ENCODE measurements at regions not wholly inside any gene's neighbourhood (a gene's known extent, or its start where the extent isn't known, plus 50 kb on each side); places are given as distances from the start of the nearest gene placed in this dataset.

- in situ Hi-C loops (cut with MboI), result no loop called here
- Histone ChIP-seq H3K4me1 (ENCODE audit: insufficient read depth) (peaks cover 7% of the 10 kb centered on the region), H4K20me1 (ENCODE audit: insufficient read depth) (no peaks in the 10 kb centered on the region), H2AFZ (no peak overlapping the region), H3K9me3 (ENCODE audit: low read depth) (no peaks in the 10 kb centered on the region), H3K27me3 (replicated peaks; ENCODE audit: insufficient read depth) (no peaks in the 10 kb centered on the region), H3K36me3 (ENCODE audit: low read depth) (no peaks in the 10 kb centered on the region), H3K79me2 (ENCODE audit: insufficient read depth) (no peaks in the 10 kb centered on the region), H3F3A (ENCODE audit: insufficient read depth) (no peaks in the 10 kb centered on the region), H3K9me2 (ENCODE audit: insufficient read depth) (no peaks in the 10 kb centered on the region), H3K27ac (no peak overlapping the region), H3K9ac (no peak overlapping the region), H3K4me2 (ENCODE audit: unreplicated experiment) (no peak overlapping the region), H3K4me3 (no peak overlapping the region)
- WGBS, 2 experiments (ENCODE audit: low coverage in 1 of 2, low lambda C conversion rate in 2 of 2, missing lambda C conversion rate in 2 of 2), result 36 to 41% methylated on average over 4 of the region's 4 CpGs
- TF ChIP-seq EZH2 (IDR thresholded peaks at IDR 0.05; ENCODE audit: insufficient read depth, poor library complexity, severe bottlenecking), result no peak
- TF ChIP-seq EZH2phosphoT487 (IDR thresholded peaks at IDR 0.05; ENCODE audit: insufficient read depth, low read depth), result no peak
- no peak for DNase-seq
These were observed 740.4 kb upstream of the IGFBP3 start for GRCh38 chr7:46661431-46661830.

- TF ChIP-seq EZH2phosphoT487 (IDR thresholded peaks at IDR 0.05; ENCODE audit: insufficient read depth, low read depth) (no peak), EZH2 (IDR thresholded peaks at IDR 0.05; ENCODE audit: insufficient read depth, poor library complexity, severe bottlenecking) (no peak)
- H3K9ac ChIP-seq, result no peak overlapping the region
- H3K9me2 ChIP-seq (ENCODE audit: insufficient read depth), result no peaks in the 10 kb centered on the region
- H3K36me3 ChIP-seq (ENCODE audit: low read depth), result no peaks in the 10 kb centered on the region
- H3K4me3 ChIP-seq, result no peak overlapping the region
- peak overlapping the region; percentile 34; the same call in 1 of the 2 replicates for H2AFZ ChIP-seq
- WGBS, 2 experiments (ENCODE audit: low coverage in 1 of 2, low lambda C conversion rate in 2 of 2, missing lambda C conversion rate in 2 of 2), result 52 to 54% methylated on average over 2 of the region's 2 CpGs
- peak; percentile 57 for DNase-seq
- peaks cover 7% of the 10 kb centered on the region for H3K4me1 ChIP-seq (ENCODE audit: insufficient read depth)
- no peaks in the 10 kb centered on the region for H3K27me3 ChIP-seq (replicated peaks; ENCODE audit: insufficient read depth)
- H3K27ac ChIP-seq, result peak overlapping the region; percentile 24; the same call in 1 of the 2 replicates
- in situ Hi-C loops (cut with MboI), result no loop called here
- H3K9me3 ChIP-seq (ENCODE audit: low read depth), result no peaks in the 10 kb centered on the region
- H3K79me2 ChIP-seq (ENCODE audit: insufficient read depth), result no peaks in the 10 kb centered on the region
- no peaks in the 10 kb centered on the region for H3F3A ChIP-seq (ENCODE audit: insufficient read depth)
- no peak overlapping the region for H3K4me2 ChIP-seq (ENCODE audit: unreplicated experiment)
- H4K20me1 ChIP-seq (ENCODE audit: insufficient read depth), result no peaks in the 10 kb centered on the region
These were observed 739.4 kb upstream of the IGFBP3 start for GRCh38 chr7:46660402-46660980.

- peak; percentile 3 for DNase-seq
- in situ Hi-C loops (cut with MboI), result no loop called here
- Histone ChIP-seq H3K79me2 (ENCODE audit: insufficient read depth) (no peaks in the 10 kb centered on the region), H3K4me1 (ENCODE audit: insufficient read depth) (peaks cover 12% of the 10 kb centered on the region), H2AFZ (no peak overlapping the region), H3K36me3 (ENCODE audit: low read depth) (no peaks in the 10 kb centered on the region), H3K9me3 (ENCODE audit: low read depth) (no peaks in the 10 kb centered on the region), H3K27me3 (replicated peaks; ENCODE audit: insufficient read depth) (no peaks in the 10 kb centered on the region), H3K4me3 (no peak overlapping the region), H3K27ac (no peak overlapping the region), H3K9me2 (ENCODE audit: insufficient read depth) (no peaks in the 10 kb centered on the region), H3K4me2 (ENCODE audit: unreplicated experiment) (no peak overlapping the region), H4K20me1 (ENCODE audit: insufficient read depth) (no peaks in the 10 kb centered on the region), H3K9ac (no peak overlapping the region), H3F3A (ENCODE audit: insufficient read depth) (no peaks in the 10 kb centered on the region)
- TF ChIP-seq EZH2phosphoT487 (IDR thresholded peaks at IDR 0.05; ENCODE audit: insufficient read depth, low read depth) (no peak), EZH2 (IDR thresholded peaks at IDR 0.05; ENCODE audit: insufficient read depth, poor library complexity, severe bottlenecking) (no peak)
- WGBS, 2 experiments (ENCODE audit: low coverage in 1 of 2, low lambda C conversion rate in 2 of 2, missing lambda C conversion rate in 2 of 2), result 94 to 100% methylated on average over 1 of the region's 1 CpG
These were observed 737.2 kb upstream of the IGFBP3 start for GRCh38 chr7:46658281-46658680.

GRCh38 chr7:46654546-46655443 is 733.7 kb upstream of the IGFBP3 start:
- no peak overlapping the region for H2AFZ ChIP-seq
- H3K4me2 ChIP-seq (ENCODE audit: unreplicated experiment), result no peak overlapping the region
- H3F3A ChIP-seq (ENCODE audit: insufficient read depth), result no peaks in the 10 kb centered on the region
- TF ChIP-seq EZH2phosphoT487 (IDR thresholded peaks at IDR 0.05; ENCODE audit: insufficient read depth, low read depth) (no peak), EZH2 (IDR thresholded peaks at IDR 0.05; ENCODE audit: insufficient read depth, poor library complexity, severe bottlenecking) (no peak)
- no peaks in the 10 kb centered on the region for H3K79me2 ChIP-seq (ENCODE audit: insufficient read depth)
- H3K9me2 ChIP-seq (ENCODE audit: insufficient read depth), result no peaks in the 10 kb centered on the region
- H3K36me3 ChIP-seq (ENCODE audit: low read depth), result no peaks in the 10 kb centered on the region
- H3K9ac ChIP-seq, result no peak overlapping the region
- H3K4me1 ChIP-seq (ENCODE audit: insufficient read depth), result peaks cover 5% of the 10 kb centered on the region; the same call in 1 of the 2 replicates
- H3K9me3 ChIP-seq (ENCODE audit: low read depth), result no peaks in the 10 kb centered on the region
- H3K27me3 ChIP-seq (replicated peaks; ENCODE audit: insufficient read depth), result no peaks in the 10 kb centered on the region
- H3K27ac ChIP-seq, result no peak overlapping the region
- H3K4me3 ChIP-seq, result no peak overlapping the region
- H4K20me1 ChIP-seq (ENCODE audit: insufficient read depth), result no peaks in the 10 kb centered on the region
- peak; percentile 34 for DNase-seq
- WGBS, 2 experiments (ENCODE audit: low coverage in 1 of 2, low lambda C conversion rate in 2 of 2, missing lambda C conversion rate in 2 of 2), result 73 to 75% methylated on average over 1 of the region's 1 CpG
- in situ Hi-C loops (cut with MboI), result no loop called here

Measured in GM23248 (cell line).